Astrocyte (in vitro differentiated cells and primary cell): ENCODE measurements at regions not wholly inside any gene's neighbourhood (a gene's known extent, or its start where the extent isn't known, plus 50 kb on each side); places are given as distances from the start of the nearest gene placed in this dataset.

Experiments
- EZH2 ChIP-seq: IDR thresholded peaks from 2 replicates; pipeline ENCODE4 v1.6.1; 2012; ENCODE audit warnings: mild to moderate bottlenecking, low read length, inconsistent platforms; ENCODE audit not compliant: insufficient read depth
- TF ChIP-seq, protein P1 (sequence below): IDR thresholded peaks from 2 replicates; pipeline ENCODE4 v1.5.1; 2011; ENCODE audit warnings: low read depth, mild to moderate bottlenecking, inconsistent platforms, low read length, moderate library complexity; ENCODE audit not compliant: insufficient read depth

DNA sequence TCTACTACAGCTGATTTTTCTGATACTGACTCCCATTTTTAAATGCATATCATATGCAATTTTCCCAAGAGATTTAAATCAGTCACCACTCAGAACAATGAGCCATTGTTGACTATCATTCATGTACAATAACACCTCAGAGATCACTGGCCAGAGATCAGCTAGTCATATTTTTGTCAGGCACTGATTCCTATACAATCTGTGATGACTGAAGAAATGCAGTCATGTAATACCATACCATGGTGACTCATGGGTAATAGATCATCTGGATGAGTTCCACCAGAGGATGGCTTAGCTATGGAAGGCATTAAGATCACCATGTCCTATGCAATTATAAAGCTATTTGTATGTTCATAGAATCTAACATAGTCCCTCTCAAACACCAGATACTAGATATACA lies 285.7 kb upstream of the DCC start:
- no peak for TF ChIP-seq EZH2
- TF ChIP-seq, protein P1, sequence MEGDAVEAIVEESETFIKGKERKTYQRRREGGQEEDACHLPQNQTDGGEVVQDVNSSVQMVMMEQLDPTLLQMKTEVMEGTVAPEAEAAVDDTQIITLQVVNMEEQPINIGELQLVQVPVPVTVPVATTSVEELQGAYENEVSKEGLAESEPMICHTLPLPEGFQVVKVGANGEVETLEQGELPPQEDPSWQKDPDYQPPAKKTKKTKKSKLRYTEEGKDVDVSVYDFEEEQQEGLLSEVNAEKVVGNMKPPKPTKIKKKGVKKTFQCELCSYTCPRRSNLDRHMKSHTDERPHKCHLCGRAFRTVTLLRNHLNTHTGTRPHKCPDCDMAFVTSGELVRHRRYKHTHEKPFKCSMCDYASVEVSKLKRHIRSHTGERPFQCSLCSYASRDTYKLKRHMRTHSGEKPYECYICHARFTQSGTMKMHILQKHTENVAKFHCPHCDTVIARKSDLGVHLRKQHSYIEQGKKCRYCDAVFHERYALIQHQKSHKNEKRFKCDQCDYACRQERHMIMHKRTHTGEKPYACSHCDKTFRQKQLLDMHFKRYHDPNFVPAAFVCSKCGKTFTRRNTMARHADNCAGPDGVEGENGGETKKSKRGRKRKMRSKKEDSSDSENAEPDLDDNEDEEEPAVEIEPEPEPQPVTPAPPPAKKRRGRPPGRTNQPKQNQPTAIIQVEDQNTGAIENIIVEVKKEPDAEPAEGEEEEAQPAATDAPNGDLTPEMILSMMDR: no peak
